ELF-1 (cell line): ENCODE measurements at regions not wholly inside any gene's neighbourhood (a gene's known extent, or its start where the extent isn't known, plus 50 kb on each side); places are given as distances from the start of the nearest gene placed in this dataset.

Experiments
- DNase-seq: peaks from one replicate; pipeline ENCODE4 v3.0.0-alpha.2; 2016; ENCODE audit warnings: low read depth, low spot score

DNA sequence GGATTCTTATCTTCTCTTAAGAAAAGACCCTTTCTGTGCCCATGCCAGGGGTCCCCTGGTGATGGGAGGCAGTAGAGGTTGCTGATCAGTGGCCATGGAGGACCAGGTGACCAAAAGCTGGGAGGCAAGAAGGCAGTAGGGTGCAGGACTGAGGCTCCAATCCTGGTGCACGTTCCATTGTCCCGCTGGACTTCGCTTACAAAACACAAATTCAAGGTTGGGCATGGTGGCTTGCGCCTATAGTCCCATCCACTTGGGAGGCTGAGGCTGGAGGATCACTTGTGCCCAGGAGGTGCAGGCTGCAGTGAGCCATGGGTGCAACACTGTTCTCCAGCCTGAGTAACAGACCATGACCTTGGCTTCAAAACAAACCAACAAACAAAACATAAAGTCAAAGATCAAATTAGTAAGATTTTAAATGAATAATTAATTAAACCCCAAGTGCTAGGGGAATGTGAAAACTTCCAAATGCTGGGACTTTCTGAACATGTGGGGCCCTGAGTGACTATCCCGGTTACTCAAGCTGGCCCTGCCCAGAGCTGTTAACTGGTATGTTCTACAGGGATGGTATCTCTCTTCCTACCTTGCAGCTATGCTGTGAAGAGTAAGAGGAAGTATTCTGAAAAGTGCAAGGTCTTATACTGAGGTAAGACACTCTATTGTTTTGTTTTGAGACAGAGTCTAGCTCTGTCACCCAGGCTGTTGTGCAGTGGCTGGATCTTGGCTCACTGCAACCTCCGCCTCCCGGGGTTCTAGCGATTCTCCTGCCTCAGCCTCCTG, 97.6 kb downstream of the LYZL2 start:
- DNase-seq: no peak

DNA sequence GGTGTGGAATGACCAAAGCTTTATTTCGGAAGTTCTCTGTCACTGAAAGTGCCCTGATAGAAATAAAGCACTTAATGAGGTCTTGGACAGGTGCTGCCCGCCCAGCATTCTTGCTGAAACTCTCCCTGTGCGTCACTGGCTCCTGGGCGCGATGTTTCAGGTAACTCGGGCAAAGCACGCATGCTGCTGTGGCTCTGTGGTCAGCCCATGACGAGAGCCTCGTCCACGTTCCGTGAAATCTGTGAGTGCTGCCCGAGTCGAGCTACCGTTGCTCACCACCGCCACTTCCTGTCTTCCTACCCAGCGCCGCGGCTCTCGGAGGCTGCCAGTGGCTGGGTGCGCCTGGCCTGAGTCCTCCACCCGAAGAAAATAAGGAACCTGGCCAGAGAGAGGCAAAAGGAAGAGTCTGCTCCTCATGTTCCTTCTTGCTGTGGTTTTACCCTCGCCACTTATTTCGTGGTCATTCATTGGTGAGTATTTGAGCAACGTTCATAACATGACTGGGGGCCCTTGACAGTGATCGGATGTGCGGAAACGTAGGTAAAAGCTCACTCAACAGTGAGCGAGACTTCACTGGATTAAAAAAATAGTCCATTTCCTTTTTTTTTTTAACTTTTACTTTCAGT, 95.5 kb downstream of the MAP3K8 start:
- no peak for DNase-seq

DNA sequence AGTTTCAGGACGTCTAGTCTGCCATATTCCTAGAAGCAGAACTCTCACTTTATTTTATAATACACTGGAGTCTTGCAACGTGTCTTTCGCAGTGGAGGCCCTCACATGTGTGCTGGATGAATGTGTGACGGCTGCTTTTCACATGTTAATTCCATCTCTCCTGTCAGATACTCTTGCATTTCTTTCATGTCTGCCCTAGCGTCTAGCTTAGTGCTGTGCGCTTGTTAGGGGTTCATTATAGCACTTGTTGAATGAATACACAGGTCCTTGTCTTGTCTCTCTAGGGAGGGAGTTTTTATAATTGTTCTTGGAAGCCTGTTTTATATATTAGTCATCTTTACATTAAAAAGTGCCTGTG, 94.4 kb downstream of the MAP3K8 start:
- no peak for DNase-seq

DNA sequence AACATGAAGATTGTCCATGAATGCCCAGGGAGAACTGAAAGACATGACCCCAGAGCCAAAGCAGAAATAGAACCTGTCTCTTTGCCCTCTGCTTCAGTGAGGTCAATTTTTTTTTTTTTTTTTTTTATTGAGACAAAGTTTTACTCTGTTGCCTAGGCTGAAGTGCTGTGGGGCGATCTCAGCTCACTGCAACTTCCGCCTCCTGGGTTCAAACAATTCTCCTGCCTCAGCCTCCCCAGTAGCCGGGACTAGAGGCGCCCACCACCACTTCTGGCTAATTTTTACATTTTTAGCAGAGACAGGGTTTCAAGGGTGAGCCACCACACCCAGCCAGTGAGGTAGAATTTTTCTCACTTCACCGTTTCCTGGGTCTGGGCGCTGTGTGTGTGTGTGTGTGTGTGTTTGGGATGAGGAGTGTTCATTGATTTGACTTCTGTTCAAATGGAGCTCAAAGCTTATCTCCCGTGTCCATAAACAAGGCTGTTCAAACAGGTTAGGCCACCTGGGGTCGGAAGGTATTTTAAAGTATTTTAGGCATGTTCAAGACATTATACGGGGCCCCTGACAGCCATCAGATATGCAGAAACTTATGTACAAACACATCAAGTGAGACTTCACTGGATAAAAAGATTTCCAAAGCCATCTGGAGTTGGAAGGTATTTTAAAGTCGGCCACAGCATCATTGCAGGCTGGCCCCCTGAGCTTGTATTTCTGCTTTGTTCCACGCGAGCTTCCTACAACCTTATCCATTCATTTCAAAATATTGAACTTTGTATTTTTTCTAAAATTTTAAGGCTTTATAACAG, 93.8 kb downstream of the MAP3K8 start:
- peak; percentile 29 for DNase-seq

DNA sequence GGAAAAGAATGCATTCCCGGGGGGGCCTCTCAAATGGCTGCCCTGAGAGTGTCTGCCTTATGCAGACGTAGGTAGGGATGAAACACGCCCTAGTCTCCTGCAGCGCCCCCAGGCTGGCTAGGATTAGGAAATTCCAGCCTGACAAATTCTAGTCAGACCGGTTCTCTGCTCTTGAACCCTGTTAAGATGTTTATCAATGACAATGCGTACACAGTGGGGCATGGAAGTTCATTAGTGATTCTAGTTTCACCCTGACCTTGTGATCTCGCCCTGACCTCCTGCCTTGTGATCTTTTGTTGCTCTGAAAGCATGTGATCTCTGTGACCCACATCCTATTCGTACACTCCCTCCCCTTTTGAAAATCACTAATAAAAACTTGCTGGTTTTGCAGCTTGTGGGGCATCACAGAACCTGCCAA, 88.7 kb downstream of the MAP3K8 start:
- DNase-seq: peak; percentile 62

DNA sequence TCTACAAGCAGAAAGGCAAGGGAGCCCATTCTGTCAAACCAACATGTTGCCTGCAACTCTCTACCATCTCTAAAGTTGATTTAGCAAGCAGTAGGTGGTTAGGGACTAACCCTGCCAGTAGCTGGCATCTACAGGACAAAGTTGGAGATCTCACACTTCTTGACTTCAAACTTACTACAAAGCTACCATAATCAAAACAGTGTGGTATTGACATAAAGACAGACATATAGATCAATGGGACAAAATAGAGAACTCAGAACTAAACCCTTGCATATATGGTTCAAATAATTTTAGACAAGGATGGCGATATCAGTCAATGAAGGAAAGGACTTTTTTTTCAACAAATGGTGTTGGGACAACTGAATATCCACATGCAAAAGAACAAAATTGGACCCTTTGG, 84.9 kb downstream of the MAP3K8 start:
- DNase-seq: no peak
